ENCODE measurements at regions not wholly inside any gene's neighbourhood (a gene's known extent, or its start where the extent isn't known, plus 50 kb on each side); places are given as distances from the start of the nearest gene placed in this dataset.
"Not testable (repeated sequence)": the region's sequence is repeated elsewhere in the genome, so short reads cannot be mapped to it uniquely, and the experiment has no call there.

- Histone ChIP-seq H3K36me3 (ENCODE audit: insufficient read depth) (no peaks in the 10 kb centered on the region), H3K27ac (no peak overlapping the region), H3K4me2 (no peak overlapping the region), H3K9ac (no peak overlapping the region), H3K4me3 (IDR thresholded peaks at IDR 0.05; ENCODE audit: insufficient read depth, low read depth, low read length) (no peak overlapping the region), H3K79me2 (ENCODE audit: insufficient read depth, low read depth) (no peaks in the 10 kb centered on the region), H2AFZ (ENCODE audit: low read depth) (no peak overlapping the region), H3K27me3 (ENCODE audit: insufficient read depth, low read depth) (no peaks in the 10 kb centered on the region), H3K4me1 (ENCODE audit: low read depth, poor library complexity, severe bottlenecking) (no peaks in the 10 kb centered on the region), H4K20me1 (ENCODE audit: insufficient read depth) (no peaks in the 10 kb centered on the region)
- no peak for TF ChIP-seq CTCF (conservative IDR thresholded peaks at IDR 0.05; ENCODE audit: low read depth, low read length)
These were observed 333.1 kb upstream of the KLF3 start for GRCh38 chr4:38330936-38331335.

GRCh38 chr4:38332699-38333098 lies 331.3 kb upstream of the KLF3 start:
- H3K27ac ChIP-seq = no peak overlapping the region
- H4K20me1 ChIP-seq (ENCODE audit: insufficient read depth) = no peaks in the 10 kb centered on the region
- no peak overlapping the region for H3K9ac ChIP-seq
- H3K79me2 ChIP-seq (ENCODE audit: insufficient read depth, low read depth) = no peaks in the 10 kb centered on the region
- H3K4me2 ChIP-seq = no peak overlapping the region
- no peaks in the 10 kb centered on the region for H3K36me3 ChIP-seq (ENCODE audit: insufficient read depth)
- H3K4me1 ChIP-seq (ENCODE audit: low read depth, poor library complexity, severe bottlenecking) = no peaks in the 10 kb centered on the region
- no peak overlapping the region for H3K4me3 ChIP-seq (IDR thresholded peaks at IDR 0.05; ENCODE audit: insufficient read depth, low read depth, low read length)
- TF ChIP-seq CTCF (conservative IDR thresholded peaks at IDR 0.05; ENCODE audit: low read depth, low read length) = no peak
- H2AFZ ChIP-seq (ENCODE audit: low read depth) = no peak overlapping the region
- H3K27me3 ChIP-seq (ENCODE audit: insufficient read depth, low read depth) = no peaks in the 10 kb centered on the region

- TF ChIP-seq CTCF (conservative IDR thresholded peaks at IDR 0.05; ENCODE audit: low read depth, low read length) = no peak
- no peaks in the 10 kb centered on the region for H4K20me1 ChIP-seq (ENCODE audit: insufficient read depth)
- H3K4me2 ChIP-seq = no peak overlapping the region
These were observed 330.8 kb upstream of the KLF3 start for GRCh38 chr4:38333219-38333618.

GRCh38 chr4:38334791-38335190 lies 329.2 kb upstream of the KLF3 start:
- no peaks in the 10 kb centered on the region for H3K36me3 ChIP-seq (ENCODE audit: insufficient read depth)
- H4K20me1 ChIP-seq (ENCODE audit: insufficient read depth) = no peaks in the 10 kb centered on the region
- H3K27ac ChIP-seq = no peak overlapping the region
- no peaks in the 10 kb centered on the region for H3K4me1 ChIP-seq (ENCODE audit: low read depth, poor library complexity, severe bottlenecking)
- H3K27me3 ChIP-seq (ENCODE audit: insufficient read depth, low read depth) = no peaks in the 10 kb centered on the region
- no peaks in the 10 kb centered on the region for H3K79me2 ChIP-seq (ENCODE audit: insufficient read depth, low read depth)
- H3K4me2 ChIP-seq = no peak overlapping the region
- H3K4me3 ChIP-seq (IDR thresholded peaks at IDR 0.05; ENCODE audit: insufficient read depth, low read depth, low read length) = no peak overlapping the region
- no peak overlapping the region for H3K9ac ChIP-seq
- no peak for TF ChIP-seq CTCF (conservative IDR thresholded peaks at IDR 0.05; ENCODE audit: low read depth, low read length)
- no peak overlapping the region for H2AFZ ChIP-seq (ENCODE audit: low read depth)

More at GRCh38 chr4:38333219-38333618, 330.8 kb upstream of the KLF3 start:
- no peaks in the 10 kb centered on the region for H3K27me3 ChIP-seq (ENCODE audit: insufficient read depth, low read depth)
- H3K4me3 ChIP-seq (IDR thresholded peaks at IDR 0.05; ENCODE audit: insufficient read depth, low read depth, low read length) = no peak overlapping the region
- H3K9ac ChIP-seq = no peak overlapping the region
- no peaks in the 10 kb centered on the region for H3K4me1 ChIP-seq (ENCODE audit: low read depth, poor library complexity, severe bottlenecking)
- no peaks in the 10 kb centered on the region for H3K36me3 ChIP-seq (ENCODE audit: insufficient read depth)
- H3K79me2 ChIP-seq (ENCODE audit: insufficient read depth, low read depth) = no peaks in the 10 kb centered on the region
- no peak overlapping the region for H2AFZ ChIP-seq (ENCODE audit: low read depth)
- H3K27ac ChIP-seq = no peak overlapping the region

GRCh38 chr4:38338939-38339338 lies 325.1 kb upstream of the KLF3 start:
- H3K27me3 ChIP-seq (ENCODE audit: insufficient read depth, low read depth); H3K4me2 ChIP-seq; H3K4me1 ChIP-seq (ENCODE audit: low read depth, poor library complexity, severe bottlenecking); H3K4me3 ChIP-seq (IDR thresholded peaks at IDR 0.05; ENCODE audit: insufficient read depth, low read depth, low read length); H4K20me1 ChIP-seq (ENCODE audit: insufficient read depth); H3K27ac ChIP-seq; H3K36me3 ChIP-seq (ENCODE audit: insufficient read depth); H3K9ac ChIP-seq; H2AFZ ChIP-seq (ENCODE audit: low read depth); H3K79me2 ChIP-seq (ENCODE audit: insufficient read depth, low read depth): not testable (repeated sequence)

Measured in KMS-11 (cell line).